ENCODE measurements at regions not wholly inside any gene's neighbourhood (a gene's known extent, or its start where the extent isn't known, plus 50 kb on each side); places are given as distances from the start of the nearest gene placed in this dataset.
"Not testable (repeated sequence)": the region's sequence is repeated elsewhere in the genome, so short reads cannot be mapped to it uniquely, and the experiment has no call there.

DNA sequence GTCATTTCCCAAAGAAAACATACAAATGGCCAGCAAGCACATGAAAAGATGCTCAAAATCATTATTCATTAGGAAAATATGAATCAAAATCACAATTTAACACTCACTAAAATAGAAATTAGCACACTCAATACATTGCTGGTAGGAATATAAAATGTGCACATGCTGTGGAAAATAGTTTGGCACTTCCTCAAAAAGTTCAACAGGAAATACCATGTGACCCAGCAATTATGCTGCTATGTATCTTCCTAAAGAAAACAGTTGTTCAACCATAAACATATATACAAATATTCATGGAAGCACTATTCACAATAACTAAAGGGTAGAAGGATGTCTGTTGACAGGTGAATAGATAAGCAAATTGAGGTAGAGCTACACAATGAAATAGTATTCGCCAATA, 187.3 kb upstream of the SOX6 start:
- H3K9me3 ChIP-seq (ENCODE audit: low read length): no peaks in the 10 kb centered on the region
- H3K27me3 ChIP-seq (ENCODE audit: insufficient read depth, low read length): no peaks in the 10 kb centered on the region
- no peaks in the 10 kb centered on the region for H3K36me3 ChIP-seq (ENCODE audit: insufficient read depth, low read length)
- no peak overlapping the region for H3K4me3 ChIP-seq (ENCODE audit: low read length)
- H3K4me1 ChIP-seq (ENCODE audit: insufficient read depth, low read length): no peaks in the 10 kb centered on the region
- no peak overlapping the region for H2AFZ ChIP-seq (ENCODE audit: low read depth, low read length)

DNA sequence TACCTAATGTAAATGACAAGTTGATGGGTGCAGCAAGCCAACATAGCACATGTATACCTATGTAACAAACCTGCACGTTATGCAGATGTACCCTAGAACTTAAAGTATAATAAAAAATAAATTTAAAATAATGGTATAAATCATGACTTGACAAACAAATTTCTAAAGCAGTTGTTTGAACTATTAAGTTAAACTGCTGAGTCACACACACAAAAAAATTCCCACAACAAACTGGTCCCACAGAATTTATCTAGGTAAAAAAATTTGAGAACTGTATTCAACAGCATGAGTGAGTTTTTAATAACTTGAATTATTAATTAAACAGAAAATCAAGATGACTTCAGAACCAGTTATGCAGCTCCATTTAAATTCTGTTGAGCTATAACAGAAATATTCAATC, 186.0 kb upstream of the SOX6 start:
- H3K4me3 ChIP-seq (ENCODE audit: low read length): no peak overlapping the region
- H3K4me1 ChIP-seq (ENCODE audit: insufficient read depth, low read length): no peaks in the 10 kb centered on the region
- H2AFZ ChIP-seq (ENCODE audit: low read depth, low read length): no peak overlapping the region
- H3K27me3 ChIP-seq (ENCODE audit: insufficient read depth, low read length): no peaks in the 10 kb centered on the region
- H3K36me3 ChIP-seq (ENCODE audit: insufficient read depth, low read length): no peaks in the 10 kb centered on the region
- H3K9me3 ChIP-seq (ENCODE audit: low read length): no peaks in the 10 kb centered on the region

DNA sequence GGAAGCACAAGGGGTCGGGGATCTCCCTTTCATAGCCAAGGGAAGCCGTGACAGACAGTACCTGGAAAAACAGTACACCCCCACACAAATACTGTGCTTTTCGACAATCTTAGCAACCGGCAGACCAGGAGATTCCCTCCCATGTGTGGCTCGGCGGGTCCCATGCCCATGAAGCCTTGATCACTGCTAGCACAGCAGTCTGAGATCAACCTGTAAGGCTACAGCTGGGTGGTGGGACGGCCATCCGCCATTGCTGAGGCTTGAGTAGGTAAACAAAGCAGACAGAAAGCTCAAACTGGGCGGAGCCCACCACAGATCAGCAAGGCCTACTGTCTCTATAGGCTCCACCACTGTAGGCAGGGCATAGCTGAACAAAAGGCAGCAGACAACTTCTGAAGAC, 180.2 kb upstream of the SOX6 start:
- Histone ChIP-seq H3K4me3 (ENCODE audit: low read length) (no peak overlapping the region), H3K4me1 (ENCODE audit: insufficient read depth, low read length) (no peaks in the 10 kb centered on the region)

DNA sequence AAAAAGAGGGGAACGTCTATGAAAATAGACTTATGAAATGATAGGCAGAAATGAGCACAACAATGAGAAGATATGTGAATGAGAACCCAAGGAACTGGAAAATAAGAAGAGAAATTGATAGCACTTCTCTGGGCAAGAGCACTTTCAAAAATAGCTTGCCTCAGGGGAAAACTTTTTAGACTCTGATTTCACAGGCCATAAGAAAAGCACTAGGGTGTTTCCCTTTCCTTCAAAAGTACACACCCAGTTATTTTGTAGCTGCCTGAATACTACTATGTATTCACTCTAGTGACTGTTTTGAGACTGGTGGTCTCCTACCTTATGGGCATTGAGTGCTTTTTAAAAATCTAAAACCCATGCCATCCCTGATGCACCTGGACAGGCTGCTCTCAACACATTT, 172.3 kb upstream of the SOX6 start:
- Histone ChIP-seq H3K36me3 (ENCODE audit: insufficient read depth, low read length) (no peaks in the 10 kb centered on the region), H3K4me3 (ENCODE audit: low read length) (no peak overlapping the region), H3K27me3 (ENCODE audit: insufficient read depth, low read length) (no peaks in the 10 kb centered on the region), H3K9me3 (ENCODE audit: low read length) (no peaks in the 10 kb centered on the region), H3K4me1 (ENCODE audit: insufficient read depth, low read length) (no peaks in the 10 kb centered on the region), H2AFZ (ENCODE audit: low read depth, low read length) (no peak overlapping the region)

More for the DNA sequence above, 180.2 kb upstream of the SOX6 start:
- H3K9me3 ChIP-seq (ENCODE audit: low read length): no peaks in the 10 kb centered on the region
- no peak overlapping the region for H2AFZ ChIP-seq (ENCODE audit: low read depth, low read length)
- no peaks in the 10 kb centered on the region for H3K27me3 ChIP-seq (ENCODE audit: insufficient read depth, low read length)
- H3K36me3 ChIP-seq (ENCODE audit: insufficient read depth, low read length): no peaks in the 10 kb centered on the region

DNA sequence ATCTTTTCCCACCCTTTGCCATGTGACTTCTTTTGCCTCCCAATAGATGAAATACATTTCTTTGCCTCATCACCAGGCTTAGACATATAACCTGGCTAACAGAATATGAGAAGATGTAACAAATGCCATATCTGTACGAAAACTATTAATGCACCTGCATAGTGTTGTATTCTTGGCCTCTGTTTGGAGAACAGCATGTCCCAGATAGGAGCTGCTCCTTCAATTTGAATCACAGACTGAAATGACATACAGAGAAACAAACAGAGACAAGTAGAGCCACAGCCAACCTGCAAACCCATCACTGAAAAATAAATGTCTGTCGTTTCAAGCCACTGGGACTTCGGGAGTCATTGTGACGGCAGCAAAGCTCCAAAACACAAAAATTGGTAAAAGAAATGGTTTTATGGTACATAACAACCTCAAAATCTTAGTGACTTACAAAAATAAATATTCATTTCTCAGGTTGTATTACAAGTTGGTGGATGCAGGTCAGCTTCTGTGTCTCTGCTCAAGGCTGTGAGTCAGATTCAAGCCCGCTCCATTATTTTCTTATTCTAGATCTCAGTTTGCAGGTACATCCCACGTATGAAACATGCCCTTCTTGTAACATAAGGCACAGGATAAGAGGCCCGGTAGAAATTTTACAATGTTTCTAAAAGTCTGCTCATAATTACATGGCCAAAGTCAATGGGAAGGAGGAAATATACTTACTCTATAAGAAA, 171.3 kb upstream of the SOX6 start:
- Histone ChIP-seq H3K4me3 (ENCODE audit: low read length) (no peak overlapping the region), H3K9me3 (ENCODE audit: low read length) (no peaks in the 10 kb centered on the region), H3K36me3 (ENCODE audit: insufficient read depth, low read length) (no peaks in the 10 kb centered on the region), H3K27me3 (ENCODE audit: insufficient read depth, low read length) (no peaks in the 10 kb centered on the region), H3K4me1 (ENCODE audit: insufficient read depth, low read length) (no peaks in the 10 kb centered on the region), H2AFZ (ENCODE audit: low read depth, low read length) (no peak overlapping the region)

DNA sequence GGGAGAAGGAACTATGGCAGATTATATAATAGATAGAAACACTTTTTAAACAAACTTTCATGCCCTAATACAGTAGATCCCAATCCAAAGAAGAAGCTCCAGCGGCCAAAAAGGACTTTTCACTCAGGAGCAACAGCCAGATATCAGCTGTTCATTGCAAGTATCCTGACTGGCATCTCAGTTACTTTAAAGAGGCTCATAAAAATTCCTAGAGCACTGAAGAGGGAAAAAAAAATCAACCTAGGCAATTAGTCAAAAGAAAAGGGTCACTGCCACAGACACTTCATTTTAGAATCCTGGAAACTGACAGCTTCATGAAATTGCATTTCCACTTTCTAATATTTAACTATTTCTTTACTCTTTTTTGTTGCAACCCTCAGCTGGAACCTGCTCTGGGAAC, 170.6 kb upstream of the SOX6 start:
- Histone ChIP-seq H3K9me3 (ENCODE audit: low read length) (no peaks in the 10 kb centered on the region), H2AFZ (ENCODE audit: low read depth, low read length) (no peak overlapping the region), H3K27me3 (ENCODE audit: insufficient read depth, low read length) (no peaks in the 10 kb centered on the region), H3K36me3 (ENCODE audit: insufficient read depth, low read length) (no peaks in the 10 kb centered on the region), H3K4me1 (ENCODE audit: insufficient read depth, low read length) (no peaks in the 10 kb centered on the region), H3K4me3 (ENCODE audit: low read length) (no peak overlapping the region)

DNA sequence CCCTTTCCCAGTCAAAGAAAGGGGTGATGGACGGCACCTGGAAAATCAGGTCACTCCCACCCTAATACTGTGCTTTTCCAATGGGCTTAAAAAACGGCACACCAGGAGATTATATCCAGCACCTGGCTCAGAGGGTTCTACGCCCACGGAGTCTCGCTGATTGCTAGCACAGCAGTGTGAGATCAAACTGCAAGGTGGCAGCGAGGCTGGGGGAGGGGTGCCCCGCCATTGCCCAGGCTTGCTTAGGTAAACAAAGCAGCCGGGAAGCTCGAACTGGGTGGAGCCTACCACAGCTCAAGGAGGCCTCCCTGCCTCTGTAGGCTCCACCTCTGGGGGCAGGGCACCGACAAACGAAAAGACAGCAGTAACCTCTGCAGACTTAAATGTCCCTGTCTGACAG, 164.4 kb upstream of the SOX6 start:
- H3K4me3 ChIP-seq (ENCODE audit: low read length); H3K4me1 ChIP-seq (ENCODE audit: insufficient read depth, low read length); H3K9me3 ChIP-seq (ENCODE audit: low read length); H3K36me3 ChIP-seq (ENCODE audit: insufficient read depth, low read length); H2AFZ ChIP-seq (ENCODE audit: low read depth, low read length); H3K27me3 ChIP-seq (ENCODE audit: insufficient read depth, low read length): not testable (repeated sequence)

DNA sequence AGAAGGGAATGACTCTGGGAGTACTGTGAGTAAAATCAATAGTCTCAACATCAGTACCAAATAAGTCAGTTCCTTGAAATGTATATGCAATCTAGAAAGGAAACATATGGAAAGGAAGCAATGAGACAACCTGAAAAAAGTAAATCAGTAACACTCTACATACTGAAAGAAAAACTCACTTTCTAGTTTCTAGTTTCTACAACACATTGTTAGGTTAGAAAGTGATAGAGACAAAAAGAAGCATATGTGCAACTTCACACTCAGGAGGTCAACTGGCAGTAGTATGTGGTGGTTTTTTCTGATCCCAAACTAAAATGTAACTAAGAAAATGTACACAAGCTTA, 156.5 kb upstream of the SOX6 start:
- H3K9me3 ChIP-seq (ENCODE audit: low read length): no peaks in the 10 kb centered on the region
- no peaks in the 10 kb centered on the region for H3K4me1 ChIP-seq (ENCODE audit: insufficient read depth, low read length)
- no peak overlapping the region for H2AFZ ChIP-seq (ENCODE audit: low read depth, low read length)
- no peaks in the 10 kb centered on the region for H3K36me3 ChIP-seq (ENCODE audit: insufficient read depth, low read length)
- no peaks in the 10 kb centered on the region for H3K27me3 ChIP-seq (ENCODE audit: insufficient read depth, low read length)
- no peak overlapping the region for H3K4me3 ChIP-seq (ENCODE audit: low read length)

DNA sequence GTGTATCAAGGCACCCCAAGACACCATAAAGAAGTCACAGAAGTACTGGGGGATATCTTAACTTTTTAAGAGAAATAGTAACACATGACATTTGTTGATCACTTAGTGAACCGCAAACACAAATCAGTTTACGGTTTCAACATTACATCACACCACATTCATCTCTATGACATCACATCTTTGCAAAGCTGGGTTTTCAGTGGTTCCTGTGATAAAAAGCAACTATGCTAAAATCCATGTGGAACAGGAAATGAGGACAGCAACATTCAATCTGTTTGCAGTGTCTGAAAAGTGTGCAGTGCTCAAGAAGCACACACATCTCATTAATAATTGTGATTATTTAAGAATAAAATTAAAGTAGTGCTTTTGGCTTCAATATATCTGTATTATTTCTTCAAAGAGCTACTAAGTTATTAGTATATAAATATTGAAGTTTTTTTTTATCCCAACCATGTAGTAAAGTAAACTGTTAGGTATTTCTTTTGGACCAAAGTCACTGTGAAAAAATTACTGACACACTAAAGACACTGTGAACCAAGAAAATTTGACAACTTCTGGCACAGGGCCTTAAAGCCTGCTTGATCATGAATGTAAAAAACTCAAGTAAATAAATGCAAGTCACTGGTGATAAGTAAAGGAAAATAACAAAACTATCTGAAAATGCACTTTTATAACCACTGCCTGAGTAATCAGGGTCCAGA, 156.0 kb upstream of the SOX6 start:
- H2AFZ ChIP-seq (ENCODE audit: low read depth, low read length): no peak overlapping the region
- H3K4me1 ChIP-seq (ENCODE audit: insufficient read depth, low read length): no peaks in the 10 kb centered on the region
- H3K36me3 ChIP-seq (ENCODE audit: insufficient read depth, low read length): no peaks in the 10 kb centered on the region
- no peaks in the 10 kb centered on the region for H3K27me3 ChIP-seq (ENCODE audit: insufficient read depth, low read length)
- no peak overlapping the region for H3K4me3 ChIP-seq (ENCODE audit: low read length)
- no peaks in the 10 kb centered on the region for H3K9me3 ChIP-seq (ENCODE audit: low read length)

DNA sequence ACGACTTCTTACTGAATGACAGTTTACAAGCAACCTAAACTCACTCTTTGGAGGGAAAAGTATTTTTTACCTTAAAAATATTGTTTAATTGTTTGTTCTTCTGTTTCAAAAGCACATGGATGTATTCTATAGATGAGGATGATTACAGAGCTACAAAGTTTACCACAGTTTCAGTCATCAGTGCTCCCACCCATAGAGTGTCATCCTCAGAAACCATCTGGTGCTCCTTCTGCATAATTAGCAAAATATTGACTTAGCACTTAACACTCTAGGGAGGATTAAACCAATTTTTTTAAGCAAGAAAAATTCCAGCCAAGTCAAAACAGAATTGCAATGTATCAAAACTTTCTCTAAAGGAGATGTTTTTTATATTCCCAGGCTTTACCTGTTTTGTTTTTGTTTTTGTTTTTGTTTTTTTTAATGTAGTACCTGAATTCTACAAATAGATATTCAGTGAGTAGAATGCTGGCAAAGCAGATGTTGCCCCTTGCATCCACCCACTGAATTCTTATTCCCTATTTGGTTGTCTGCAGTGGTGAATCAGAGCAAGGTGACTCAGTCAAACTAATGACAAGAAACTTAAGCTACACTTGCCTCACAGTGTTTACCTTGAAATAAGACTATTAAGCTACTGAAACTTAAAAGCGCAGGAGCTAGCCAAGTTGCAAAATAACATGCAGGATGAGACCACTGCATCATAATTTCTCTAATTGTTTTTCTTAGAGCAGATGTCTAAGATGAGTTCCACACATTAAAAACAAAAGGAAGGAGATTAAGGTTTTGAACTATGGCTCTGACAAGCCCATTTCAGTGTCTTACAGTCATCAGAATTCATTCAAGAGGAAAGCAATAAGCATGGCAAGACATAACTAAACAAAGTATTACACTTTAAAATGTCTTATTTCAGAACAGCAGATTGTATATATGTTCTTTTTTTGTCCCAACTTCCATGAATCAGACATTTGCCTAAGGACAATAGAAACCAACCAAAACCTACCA, 155.1 kb upstream of the SOX6 start:
- Histone ChIP-seq H3K4me1 (ENCODE audit: insufficient read depth, low read length) (no peaks in the 10 kb centered on the region), H3K4me3 (ENCODE audit: low read length) (no peak overlapping the region), H3K9me3 (ENCODE audit: low read length) (no peaks in the 10 kb centered on the region), H3K27me3 (ENCODE audit: insufficient read depth, low read length) (no peaks in the 10 kb centered on the region), H3K36me3 (ENCODE audit: insufficient read depth, low read length) (no peaks in the 10 kb centered on the region), H2AFZ (ENCODE audit: low read depth, low read length) (no peak overlapping the region)

DNA sequence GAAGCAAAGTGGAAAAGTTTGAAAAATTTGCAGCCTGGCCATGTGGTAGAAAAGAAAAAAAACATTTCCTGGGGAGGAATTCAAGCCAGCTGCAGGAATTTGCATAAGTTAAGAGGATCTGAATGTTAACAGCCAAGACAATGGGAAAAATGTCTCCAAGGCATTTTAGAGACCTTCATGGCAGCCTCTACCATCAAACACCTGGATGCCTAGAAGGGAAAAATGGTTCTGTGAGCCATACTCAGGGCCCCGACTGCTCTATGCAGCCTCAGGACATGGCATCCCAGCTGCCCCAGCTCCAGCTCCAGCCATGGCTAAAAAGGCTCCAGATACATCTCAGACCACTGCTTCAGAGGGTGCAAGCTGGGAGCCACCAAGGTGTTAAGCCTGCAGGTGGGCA, 149.1 kb upstream of the SOX6 start:
- H3K36me3 ChIP-seq (ENCODE audit: insufficient read depth, low read length): no peaks in the 10 kb centered on the region
- H3K4me1 ChIP-seq (ENCODE audit: insufficient read depth, low read length): no peaks in the 10 kb centered on the region
- no peak overlapping the region for H2AFZ ChIP-seq (ENCODE audit: low read depth, low read length)
- H3K9me3 ChIP-seq (ENCODE audit: low read length): peaks cover 3% of the 10 kb centered on the region
- no peaks in the 10 kb centered on the region for H3K27me3 ChIP-seq (ENCODE audit: insufficient read depth, low read length)
- H3K4me3 ChIP-seq (ENCODE audit: low read length): no peak overlapping the region

DNA sequence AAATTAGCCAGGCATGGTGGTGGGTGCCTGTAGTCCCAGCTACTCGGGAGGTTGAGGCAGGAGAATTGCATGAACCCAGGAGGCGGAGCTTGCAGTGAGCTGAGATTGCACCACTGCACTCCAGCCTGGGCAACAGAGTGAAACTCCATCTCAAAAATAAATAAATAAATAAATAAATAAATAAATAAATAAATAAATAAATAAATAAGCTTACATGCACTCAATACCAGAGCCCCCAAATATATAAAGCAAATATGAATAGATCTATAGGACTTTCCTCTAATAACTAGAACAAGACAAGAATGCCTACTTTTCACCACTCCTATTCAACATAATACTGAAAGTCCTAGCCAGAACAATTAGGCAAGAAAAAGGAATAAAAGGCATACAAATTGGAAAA, 147.5 kb upstream of the SOX6 start:
- not testable (repeated sequence) for H3K9me3 ChIP-seq (ENCODE audit: low read length); H3K27me3 ChIP-seq (ENCODE audit: insufficient read depth, low read length); H2AFZ ChIP-seq (ENCODE audit: low read depth, low read length); H3K36me3 ChIP-seq (ENCODE audit: insufficient read depth, low read length); H3K4me1 ChIP-seq (ENCODE audit: insufficient read depth, low read length); H3K4me3 ChIP-seq (ENCODE audit: low read length)
